HFF-Myc (cell line): ENCODE measurements at regions not wholly inside any gene's neighbourhood (a gene's known extent, or its start where the extent isn't known, plus 50 kb on each side); places are given as distances from the start of the nearest gene placed in this dataset.
"Not testable (repeated sequence)": the region's sequence is repeated elsewhere in the genome, so short reads cannot be mapped to it uniquely, and the experiment has no call there.

ENCODE experiments used
- DNase-seq: peaks from one replicate; pipeline ENCODE4 v3.0.0-alpha.2; 2011; ENCODE audit warnings: low read depth; ENCODE audit errors: extremely low read depth
- H3K4me3 ChIP-seq: replicated peaks from 2 replicates; pipeline ENCODE4 v1.5.1; 2011; ENCODE audit warnings: low read depth, mild to moderate bottlenecking, control low read depth, low read length
- CTCF ChIP-seq: IDR thresholded peaks from 2 replicates; pipeline ENCODE4 v1.5.1; 2012; ENCODE audit warnings: mild to moderate bottlenecking, low read depth, low read length, control low read depth; ENCODE audit errors: missing control alignments

- H3K4me3 ChIP-seq: no peak overlapping the region
- DNase-seq: no peak
- no peak for TF ChIP-seq CTCF
These were observed 151.8 kb upstream of the GCFC2 start for GRCh38 chr2:75862547-75862946.

GRCh38 chr2:75853436-75853835 lies 142.7 kb upstream of the GCFC2 start:
- no peak for TF ChIP-seq CTCF
- H3K4me3 ChIP-seq: no peak overlapping the region
- DNase-seq: no peak

DNA sequence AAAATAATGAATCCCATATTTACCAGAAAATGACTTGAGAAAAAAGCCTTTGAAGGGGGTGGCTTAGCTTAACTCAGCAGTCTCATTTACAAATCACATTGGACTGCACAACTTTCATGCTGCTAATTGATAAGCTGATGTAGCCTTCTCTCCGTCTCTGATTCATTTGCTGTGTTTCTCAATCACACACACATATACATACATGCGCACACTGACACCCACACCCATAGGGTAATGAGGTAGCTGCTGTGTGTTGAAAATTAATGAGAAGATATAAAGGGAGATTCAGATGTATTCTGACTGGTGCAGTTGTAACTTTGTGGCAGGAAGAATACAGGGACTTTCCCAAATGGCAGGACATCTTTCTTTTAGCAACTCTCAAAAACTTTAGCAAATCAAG lies 141.9 kb upstream of the GCFC2 start:
- no peak for DNase-seq
- H3K4me3 ChIP-seq: no peak overlapping the region
- no peak for TF ChIP-seq CTCF

GRCh38 chr2:75846683-75847190 lies 136.0 kb upstream of the GCFC2 start:
- H3K4me3 ChIP-seq: no peak overlapping the region
- no peak for DNase-seq
- TF ChIP-seq CTCF: no peak

DNA sequence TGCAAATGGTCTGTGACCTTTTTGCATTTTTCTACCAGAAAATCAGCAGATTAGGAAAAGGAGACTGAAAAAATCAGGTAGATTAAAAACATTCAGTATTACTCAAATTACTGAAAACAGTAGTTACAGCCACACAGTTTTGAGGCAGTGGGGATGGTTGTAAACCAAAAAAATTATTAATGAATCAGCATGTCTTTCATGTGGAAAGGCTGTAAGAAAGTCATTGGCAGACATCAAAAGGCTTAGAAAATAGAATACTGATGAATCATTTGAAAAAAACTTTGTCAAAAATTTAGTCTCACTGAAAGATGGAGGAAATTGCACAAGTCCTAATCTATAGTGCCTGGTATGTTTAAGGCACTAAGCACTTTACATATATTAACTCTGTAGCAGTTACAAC lies 133.9 kb upstream of the GCFC2 start:
- no peak for TF ChIP-seq CTCF
- DNase-seq: no peak
- H3K4me3 ChIP-seq: no peak overlapping the region

- H3K4me3 ChIP-seq, DNase-seq: not testable (repeated sequence)
These were observed 123.9 kb upstream of the GCFC2 start for GRCh38 chr2:75834588-75834987.

- no peak for DNase-seq
- no peak for TF ChIP-seq CTCF
- no peak overlapping the region for H3K4me3 ChIP-seq
These were observed 122.7 kb upstream of the GCFC2 start for GRCh38 chr2:75833386-75833785.
